HG03571 (cell line): ENCODE measurements at regions not wholly inside any gene's neighbourhood (a gene's known extent, or its start where the extent isn't known, plus 50 kb on each side); places are given as distances from the start of the nearest gene placed in this dataset.
"Not testable (repeated sequence)": the region's sequence is repeated elsewhere in the genome, so short reads cannot be mapped to it uniquely, and the experiment has no call there.

Source experiments
- ATAC-seq: cut with Tn5 transposase; IDR thresholded peaks from one replicate; pipeline ENCODE4 v1.9.1; 2021; ENCODE audit not compliant: unreplicated experiment

- ATAC-seq: no peak
Measured at GRCh38 chr1:157369808-157370521, 182.3 kb downstream of the FCRL5 start.

GRCh38 chr1:157368941-157369340 lies 183.4 kb downstream of the FCRL5 start:
- ATAC-seq: not testable (repeated sequence)

- no peak for ATAC-seq
Measured at GRCh38 chr1:157368363-157368762, 184.0 kb downstream of the FCRL5 start.

- ATAC-seq: no peak
Measured at GRCh38 chr1:157367870-157368269, 184.4 kb downstream of the FCRL5 start.

- no peak for ATAC-seq
Measured at GRCh38 chr1:157367091-157367739, 185.1 kb downstream of the FCRL5 start.

GRCh38 chr1:157364612-157365011 lies 187.7 kb downstream of the FCRL5 start:
- no peak for ATAC-seq

GRCh38 chr1:157363660-157364140 lies 188.6 kb downstream of the FCRL5 start:
- peak; percentile 84 for ATAC-seq

GRCh38 chr1:157360023-157360390 lies 192.3 kb downstream of the FCRL5 start:
- ATAC-seq: no peak

GRCh38 chr1:157359314-157360022 lies 192.8 kb downstream of the FCRL5 start:
- no peak for ATAC-seq

GRCh38 chr1:157357111-157357510 lies 195.2 kb downstream of the FCRL5 start:
- no peak for ATAC-seq

GRCh38 chr1:157356601-157357000 lies 195.7 kb downstream of the FCRL5 start:
- no peak for ATAC-seq

- ATAC-seq: no peak
Measured at GRCh38 chr1:157353546-157353945, 198.8 kb downstream of the FCRL5 start.

GRCh38 chr1:157352817-157353408 lies 199.4 kb downstream of the FCRL5 start:
- ATAC-seq: no peak

- ATAC-seq: no peak
Measured at GRCh38 chr1:157352216-157352615, 200.1 kb downstream of the FCRL5 start.

- ATAC-seq: not testable (repeated sequence)
Measured at GRCh38 chr1:157351800-157352199, 200.5 kb downstream of the FCRL5 start.

- ATAC-seq: no peak
Measured at GRCh38 chr1:157348538-157349480, 203.5 kb downstream of the FCRL5 start.

- no peak for ATAC-seq
Measured at GRCh38 chr1:157347506-157347905, 204.8 kb downstream of the FCRL5 start.

- not testable (repeated sequence) for ATAC-seq
Measured at GRCh38 chr1:157337785-157338184, 199.6 kb upstream of the ETV3 start.

- ATAC-seq: no peak
Measured at GRCh38 chr1:157335056-157335455, 196.9 kb upstream of the ETV3 start.

- no peak for ATAC-seq
Measured at GRCh38 chr1:157334041-157334440, 195.8 kb upstream of the ETV3 start.
